ENCODE measurements at regions not wholly inside any gene's neighbourhood (a gene's known extent, or its start where the extent isn't known, plus 50 kb on each side); places are given as distances from the start of the nearest gene placed in this dataset.

GRCh38 chr3:29226706-29227105 lies 54.2 kb upstream of the RBMS3 start:
- no peak for TF ChIP-seq POLR2A (IDR thresholded peaks at IDR 0.05)
- no peak for TF ChIP-seq CTCF (IDR thresholded peaks at IDR 0.05 in 8 of 11, conservative IDR thresholded peaks at IDR 0.05 in 3 of 11)
